Tibial nerve (tissue), 4 donors: ENCODE measurements at regions not wholly inside any gene's neighbourhood (a gene's known extent, or its start where the extent isn't known, plus 50 kb on each side); places are given as distances from the start of the nearest gene placed in this dataset.

Source experiments
- DNase-seq, 2 donors: peaks; one replicate each; pipeline ENCODE4 v3.0.0-alpha.2; 2019; ENCODE audit warnings: low spot score in 2 of 2
- H3K27ac ChIP-seq, 4 donors: fragments of 200-600 bp; sonication (generic) in 3 of 4; one replicate each; pipeline ENCODE4 v1.5.1; 2017 to 2019; ENCODE audit warnings: mild to moderate bottlenecking in 1 of 4
- H3K27me3 ChIP-seq, 2 donors: fragments of 200-600 bp; sonication (generic) in 1 of 2; one replicate each; pipeline versions ENCODE4 v1.5.1 to v1.6.0; 2017 to 2019
- H3K36me3 ChIP-seq, 3 donors: fragments of 200-600 bp; sonication (generic); one replicate each; pipeline ENCODE4 v1.5.1; 2018 to 2019
- H3K4me1 ChIP-seq, 4 donors: fragments of 200-600 bp; sonication (generic) in 3 of 4; one replicate each; pipeline ENCODE4 v1.5.1; 2017 to 2019
- H3K4me3 ChIP-seq, 4 donors: fragments of 200-600 bp; sonication (generic) in 3 of 4; one replicate each; pipeline ENCODE4 v1.5.1; 2017 to 2019; ENCODE audit warnings: mild to moderate bottlenecking in 1 of 4, moderate library complexity in 1 of 4
- H3K9me3 ChIP-seq, 4 donors: fragments of 200-600 bp; sonication (generic) in 3 of 4; one replicate each; pipeline ENCODE4 v1.5.1; 2017 to 2019
- EP300 ChIP-seq, 2 donors: sonication (generic); formaldehyde crosslinking; IDR thresholded peaks; one replicate each; pipeline ENCODE4 v1.6.1; 2017; ENCODE audit warnings: antibody characterized with exemption in 2 of 2, mild to moderate bottlenecking in 1 of 2
- POLR2A ChIP-seq, 2 donors: fragments of 450-650 bp; IDR thresholded peaks; one replicate each; pipeline ENCODE4 v1.6.1; 2017; ENCODE audit warnings: antibody characterized with exemption in 2 of 2, mild to moderate bottlenecking in 2 of 2, moderate library complexity in 2 of 2
- WGBS, 2 donors: methylation state at CpG; one replicate each; pipeline ENCODE4 v1.1.5; 2018; 5-methylcytosine and 5-hydroxymethylcytosine counted together
- TF ChIP-seq, protein P1 (sequence below), 5 experiments: fragments of 200-600 bp in 3 of 5; fragments of 450-650 bp in 2 of 5; sonication (generic) in 3 of 5; IDR thresholded peaks; one replicate each; pipeline ENCODE4 v1.5.1; 2016 to 2019; ENCODE audit warnings: antibody characterized with exemption in 5 of 5, mild to moderate bottlenecking in 3 of 5, moderate library complexity in 2 of 5

DNA sequence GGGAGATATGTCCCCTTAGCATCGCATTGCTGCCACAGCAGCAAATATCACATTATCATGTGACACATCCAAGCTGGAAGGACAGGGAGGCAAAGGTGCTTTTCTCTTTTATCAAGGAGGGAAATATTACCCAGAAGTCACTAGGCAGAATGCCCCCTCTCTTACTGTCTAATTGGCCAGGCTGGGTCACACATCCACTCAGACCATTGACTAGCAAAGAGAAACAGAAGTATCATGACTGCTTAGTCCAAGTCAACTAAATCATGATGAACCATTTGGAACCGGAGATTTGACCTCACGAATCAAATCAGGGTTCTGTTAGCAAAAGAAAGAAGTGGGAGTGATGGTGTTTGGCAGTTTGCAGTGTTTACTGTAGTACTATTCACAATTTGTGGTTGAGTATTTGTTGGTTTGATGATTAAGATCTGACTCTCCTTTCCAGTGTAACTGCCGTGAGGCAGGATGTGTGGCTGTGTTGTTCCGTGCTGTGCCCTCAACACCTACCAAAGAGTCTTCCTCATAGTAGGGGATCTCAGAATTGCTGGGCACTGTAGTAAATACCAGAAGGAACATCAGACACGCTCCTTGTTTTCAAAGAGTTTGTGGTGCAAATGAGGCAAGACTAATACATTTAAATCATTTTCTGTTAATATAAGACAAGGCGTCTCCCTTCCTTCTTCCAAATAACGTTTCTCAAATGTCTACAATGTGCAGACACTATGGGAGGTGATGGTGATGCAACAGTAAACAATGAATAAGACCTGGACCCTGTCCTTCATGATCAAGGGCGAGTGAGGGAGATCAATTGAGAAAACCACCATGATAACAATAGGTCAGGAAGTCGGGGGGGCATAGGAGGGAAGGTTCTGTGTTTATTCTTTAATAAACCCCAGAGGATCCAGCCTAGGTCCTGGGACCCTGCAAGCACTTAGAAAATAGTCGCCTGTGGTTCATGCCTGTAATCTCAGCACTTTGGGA lies 194.4 kb upstream of the CRY1 start:
- Histone ChIP-seq H3K27ac (no peak overlapping the region), H3K36me3 (no peaks in the 10 kb centered on the region), H3K4me3 (no peak overlapping the region), H3K4me1 (no peaks in the 10 kb centered on the region), H3K27me3 (no peaks in the 10 kb centered on the region), H3K9me3 (peaks cover 0 to 8% (median 0%) of the 10 kb centered on the region in 4 donors)
- no peak for DNase-seq
- no peak for TF ChIP-seq EP300 (IDR thresholded peaks at IDR 0.05)
- TF ChIP-seq, protein P1, sequence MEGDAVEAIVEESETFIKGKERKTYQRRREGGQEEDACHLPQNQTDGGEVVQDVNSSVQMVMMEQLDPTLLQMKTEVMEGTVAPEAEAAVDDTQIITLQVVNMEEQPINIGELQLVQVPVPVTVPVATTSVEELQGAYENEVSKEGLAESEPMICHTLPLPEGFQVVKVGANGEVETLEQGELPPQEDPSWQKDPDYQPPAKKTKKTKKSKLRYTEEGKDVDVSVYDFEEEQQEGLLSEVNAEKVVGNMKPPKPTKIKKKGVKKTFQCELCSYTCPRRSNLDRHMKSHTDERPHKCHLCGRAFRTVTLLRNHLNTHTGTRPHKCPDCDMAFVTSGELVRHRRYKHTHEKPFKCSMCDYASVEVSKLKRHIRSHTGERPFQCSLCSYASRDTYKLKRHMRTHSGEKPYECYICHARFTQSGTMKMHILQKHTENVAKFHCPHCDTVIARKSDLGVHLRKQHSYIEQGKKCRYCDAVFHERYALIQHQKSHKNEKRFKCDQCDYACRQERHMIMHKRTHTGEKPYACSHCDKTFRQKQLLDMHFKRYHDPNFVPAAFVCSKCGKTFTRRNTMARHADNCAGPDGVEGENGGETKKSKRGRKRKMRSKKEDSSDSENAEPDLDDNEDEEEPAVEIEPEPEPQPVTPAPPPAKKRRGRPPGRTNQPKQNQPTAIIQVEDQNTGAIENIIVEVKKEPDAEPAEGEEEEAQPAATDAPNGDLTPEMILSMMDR (IDR thresholded peaks at IDR 0.05): no peak
- TF ChIP-seq POLR2A (IDR thresholded peaks at IDR 0.05): no peak
- 63 to 66% methylated on average over 11 of the region's 11 CpGs for WGBS, 2 donors

DNA sequence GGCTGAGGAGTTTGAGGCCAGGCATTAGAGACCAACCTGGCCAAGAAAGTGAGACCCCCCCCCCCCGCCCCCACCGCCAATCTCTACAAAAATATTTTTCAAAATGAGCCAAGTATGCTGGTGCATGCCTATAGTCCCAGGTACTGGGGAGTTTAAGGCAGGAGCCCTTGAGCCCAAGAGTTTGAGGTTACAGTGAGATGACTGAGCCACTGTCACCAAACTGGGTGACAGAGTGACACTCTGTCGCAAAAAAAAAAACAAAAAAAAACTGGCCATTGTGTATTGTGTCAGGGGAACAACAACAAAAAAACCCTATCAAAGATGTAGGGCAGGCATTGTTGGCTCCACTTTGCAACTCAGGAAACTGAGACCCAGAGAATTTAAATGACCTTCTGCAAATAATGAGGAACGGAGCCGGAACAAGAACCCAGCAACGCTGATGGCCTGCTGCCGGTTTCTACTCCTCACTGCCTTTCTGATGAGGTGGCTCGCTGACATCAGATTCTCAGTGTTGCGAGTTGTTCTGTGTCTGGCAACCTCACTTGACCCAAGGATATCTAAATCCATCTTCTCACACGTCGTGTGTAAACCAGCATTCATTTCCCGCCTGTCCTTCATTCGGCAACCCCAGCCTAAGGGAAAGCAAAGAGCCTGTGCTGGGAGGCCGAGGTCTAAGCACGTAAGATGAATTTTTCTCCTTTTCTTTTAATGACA lies 195.2 kb upstream of the CRY1 start:
- WGBS, 2 donors: 76 to 82% methylated on average over 15 of the region's 15 CpGs
- no peak for TF ChIP-seq POLR2A (IDR thresholded peaks at IDR 0.05)
- Histone ChIP-seq H3K9me3 (peaks cover 0 to 6% (median 0%) of the 10 kb centered on the region in 4 donors), H3K4me3 (no peak overlapping the region), H3K27ac (no peak overlapping the region), H3K4me1 (no peaks in the 10 kb centered on the region), H3K27me3 (no peaks in the 10 kb centered on the region), H3K36me3 (no peaks in the 10 kb centered on the region)
- no peak for DNase-seq

DNA sequence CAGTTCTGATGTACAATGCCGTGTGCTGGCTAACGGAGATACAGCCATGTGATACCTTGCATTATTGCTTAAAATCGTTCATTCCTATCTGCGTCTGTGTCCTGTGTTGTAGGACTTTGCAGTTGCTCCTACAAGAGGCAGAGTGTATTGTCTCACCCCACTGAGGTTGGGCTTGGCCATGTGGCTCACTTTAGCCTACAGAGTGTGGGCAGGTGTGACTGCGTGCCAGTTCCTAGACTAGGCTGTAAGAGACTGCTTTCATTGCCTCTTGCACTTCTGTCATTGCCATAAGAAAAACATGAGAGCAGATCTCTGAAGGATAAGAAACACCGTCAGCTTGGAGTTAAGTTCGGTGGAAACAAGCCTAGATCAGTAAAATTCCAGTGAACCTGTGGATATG lies 197.7 kb upstream of the CRY1 start:
- H3K27me3 ChIP-seq: no peaks in the 10 kb centered on the region
- no peak overlapping the region for H3K4me3 ChIP-seq
- no peaks in the 10 kb centered on the region for H3K4me1 ChIP-seq
- H3K27ac ChIP-seq: no peak overlapping the region
- WGBS, 2 donors: 86 to 91% methylated on average over 7 of the region's 7 CpGs
- no peaks in the 10 kb centered on the region for H3K9me3 ChIP-seq
- TF ChIP-seq POLR2A (IDR thresholded peaks at IDR 0.05): no peak
- no peak for TF ChIP-seq EP300 (IDR thresholded peaks at IDR 0.05)
- TF ChIP-seq, protein P1 (IDR thresholded peaks at IDR 0.05): no peak
- H3K36me3 ChIP-seq: no peaks in the 10 kb centered on the region
- DNase-seq: no peak

DNA sequence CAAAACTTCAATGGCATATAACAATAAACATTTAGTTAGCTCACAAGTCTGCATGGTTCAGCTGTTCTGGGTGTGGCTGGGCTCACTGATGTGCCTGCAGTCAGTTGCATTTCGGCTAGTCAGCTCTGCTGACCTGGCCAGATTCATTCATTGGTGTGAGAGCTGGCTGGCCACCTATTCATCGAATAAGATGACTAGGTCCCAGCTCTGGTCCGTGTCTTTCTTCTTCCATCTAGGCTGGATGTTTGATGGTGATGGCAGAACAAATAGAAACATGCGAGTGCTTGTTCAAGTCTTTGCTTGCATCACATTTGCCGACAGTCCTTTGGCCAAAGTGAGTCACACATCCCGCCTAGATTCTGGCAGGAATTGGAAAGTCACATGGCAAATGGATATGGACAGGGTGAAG lies 203.3 kb upstream of the CRY1 start:
- Histone ChIP-seq H3K27me3 (no peaks in the 10 kb centered on the region), H3K4me3 (no peak overlapping the region), H3K36me3 (no peaks in the 10 kb centered on the region), H3K4me1 (no peaks in the 10 kb centered on the region), H3K9me3 (no peaks in the 10 kb centered on the region), H3K27ac (no peak overlapping the region)
- TF ChIP-seq, protein P1 (IDR thresholded peaks at IDR 0.05): no peak
- TF ChIP-seq EP300 (IDR thresholded peaks at IDR 0.05) (no peak), POLR2A (IDR thresholded peaks at IDR 0.05) (no peak)
- DNase-seq: no peak
- 88 to 89% methylated on average over 6 of the region's 6 CpGs for WGBS, 2 donors

DNA sequence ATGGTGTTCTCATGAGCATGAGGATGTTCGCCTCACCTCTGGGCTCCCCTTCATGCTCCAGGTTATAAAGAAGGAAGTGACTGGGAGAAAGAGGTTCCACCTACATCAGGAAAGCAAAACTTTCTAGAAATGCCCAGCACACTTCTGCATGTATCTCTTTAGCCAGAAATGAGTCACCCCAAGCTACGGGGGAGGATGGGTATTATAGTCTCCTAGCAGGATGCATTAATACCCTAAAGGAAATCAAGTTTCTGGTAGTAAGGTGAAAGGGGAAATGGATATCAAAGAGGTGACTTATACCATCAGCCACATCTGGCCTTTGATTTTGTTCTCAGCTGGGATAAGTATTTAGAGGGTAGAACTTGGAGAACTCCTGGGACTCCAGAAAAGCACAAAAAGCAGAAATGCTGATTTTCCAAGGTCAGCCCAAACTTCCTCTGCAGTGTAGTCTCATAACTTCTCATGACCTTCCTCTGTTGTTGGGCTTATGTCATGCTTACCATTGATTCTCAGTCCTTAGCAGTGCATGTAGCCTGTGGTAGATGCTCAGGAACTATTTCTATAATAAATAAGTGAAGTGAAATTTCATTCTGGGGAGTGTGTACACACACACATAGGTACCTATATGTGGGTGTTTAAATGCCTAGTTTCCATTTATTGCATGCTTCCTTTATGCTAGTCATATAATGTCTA lies 209.4 kb upstream of the CRY1 start:
- Histone ChIP-seq H3K36me3 (no peaks in the 10 kb centered on the region), H3K4me3 (no peak overlapping the region), H3K27me3 (peaks cover 0 to under 1% of the 10 kb centered on the region in 2 donors), H3K9me3 (no peaks in the 10 kb centered on the region), H3K27ac (no peak overlapping the region), H3K4me1 (no peaks in the 10 kb centered on the region)
- WGBS, 2 donors: 62 to 72% methylated on average over 2 of the region's 2 CpGs
- no peak for DNase-seq
- TF ChIP-seq, protein P1 (IDR thresholded peaks at IDR 0.05): no peak
